ENCODE measurements at regions not wholly inside any gene's neighbourhood (a gene's known extent, or its start where the extent isn't known, plus 50 kb on each side); places are given as distances from the start of the nearest gene placed in this dataset.

- DNase-seq (ENCODE audit: low spot score) = no peak
These were observed 462.3 kb upstream of the JARID2 start for GRCh38 chr6:14783594-14783993.

GRCh38 chr6:14784596-14785492 is 461.0 kb upstream of the JARID2 start:
- no peak for DNase-seq (ENCODE audit: low spot score)

DNA sequence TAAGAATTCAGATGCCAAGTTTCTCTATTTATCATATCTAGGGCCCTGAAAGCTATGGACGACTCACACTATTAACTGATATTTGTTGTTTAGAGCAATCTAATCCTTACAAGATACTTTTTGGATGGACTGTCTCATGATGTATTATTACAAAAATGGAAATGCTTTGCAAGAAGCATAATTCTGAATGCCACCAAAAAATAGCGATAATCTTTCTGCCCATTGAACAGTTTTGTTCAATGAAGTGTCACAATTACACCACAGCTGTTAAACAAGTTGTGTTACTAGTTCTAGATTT is 460.4 kb upstream of the JARID2 start:
- DNase-seq (ENCODE audit: low spot score) = no peak

GRCh38 chr6:14786008-14786407 is 459.9 kb upstream of the JARID2 start:
- no peak for DNase-seq (ENCODE audit: low spot score)

- no peak for DNase-seq (ENCODE audit: low spot score)
These were observed 459.4 kb upstream of the JARID2 start for GRCh38 chr6:14786455-14786854.

DNA sequence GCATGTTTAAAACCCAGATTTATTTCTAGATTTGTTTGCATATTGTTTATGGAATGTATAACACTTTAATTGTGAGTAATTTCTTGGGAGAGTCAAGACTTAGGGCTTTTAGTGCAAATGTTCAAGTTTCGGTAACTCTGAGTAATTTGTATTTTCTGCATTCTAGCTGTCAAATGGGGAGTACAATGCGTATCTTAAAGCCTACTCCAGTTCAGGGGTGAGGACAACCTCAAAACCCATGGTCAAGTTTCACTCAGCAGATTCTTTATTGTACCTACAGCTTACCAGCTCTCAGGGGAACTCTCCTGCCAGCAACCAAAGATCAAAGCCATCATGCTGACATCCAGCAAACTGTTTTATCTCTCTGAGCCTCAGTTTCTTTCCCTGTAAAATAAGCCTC is 458.6 kb upstream of the JARID2 start:
- DNase-seq (ENCODE audit: low spot score) = no peak

- no peak for DNase-seq (ENCODE audit: low spot score)
These were observed 458.2 kb upstream of the JARID2 start for GRCh38 chr6:14787677-14788076.

DNA sequence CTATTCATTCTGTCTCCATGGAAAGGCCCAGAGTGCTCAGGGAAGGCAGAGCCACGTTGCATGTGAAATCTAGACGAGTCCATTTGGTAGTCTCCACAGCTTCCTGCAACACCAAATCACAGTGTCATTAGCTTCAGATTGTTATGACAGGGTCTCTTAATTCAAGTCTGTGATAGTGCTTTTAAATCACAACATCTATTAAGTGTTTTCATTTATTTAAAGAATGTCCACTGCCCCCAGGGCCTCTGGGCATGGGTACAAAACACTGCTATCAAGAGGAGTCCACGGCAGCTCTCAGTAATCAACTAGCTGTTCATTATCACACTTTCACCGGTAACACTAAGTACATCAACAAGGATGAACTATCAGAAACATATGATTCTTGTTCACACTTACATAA is 455.9 kb upstream of the JARID2 start:
- no peak for DNase-seq (ENCODE audit: low spot score)

- no peak for DNase-seq (ENCODE audit: low spot score)
These were observed 454.9 kb upstream of the JARID2 start for GRCh38 chr6:14790976-14791375.

- no peak for DNase-seq (ENCODE audit: low spot score)
These were observed 454.3 kb upstream of the JARID2 start for GRCh38 chr6:14791526-14791925.

GRCh38 chr6:14792118-14792955 is 453.5 kb upstream of the JARID2 start:
- DNase-seq (ENCODE audit: low spot score) = no peak

DNA sequence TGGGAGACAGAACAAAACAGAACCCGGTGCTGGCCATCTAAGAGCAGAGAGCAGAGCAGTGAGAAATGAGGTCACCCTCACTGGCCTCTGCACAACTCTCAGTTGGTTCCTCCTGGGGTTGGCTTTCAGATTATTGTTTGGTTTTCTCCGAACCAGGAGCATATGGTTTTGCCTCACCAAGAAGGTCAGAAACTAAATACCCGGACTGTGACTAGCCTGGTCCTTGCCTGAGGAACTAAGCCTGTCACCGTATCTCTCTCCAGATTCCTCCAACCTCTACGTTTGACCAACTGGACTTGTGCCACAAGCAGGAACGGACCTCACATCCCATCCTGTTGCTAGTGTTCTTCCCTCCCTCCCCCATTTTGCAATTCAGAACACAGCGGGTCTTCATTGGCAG is 450.4 kb upstream of the JARID2 start:
- DNase-seq (ENCODE audit: low spot score) = no peak

GRCh38 chr6:14796974-14797762 is 448.7 kb upstream of the JARID2 start:
- DNase-seq (ENCODE audit: low spot score) = no peak

- DNase-seq (ENCODE audit: low spot score) = no peak
These were observed 447.8 kb upstream of the JARID2 start for GRCh38 chr6:14797875-14798593.

DNA sequence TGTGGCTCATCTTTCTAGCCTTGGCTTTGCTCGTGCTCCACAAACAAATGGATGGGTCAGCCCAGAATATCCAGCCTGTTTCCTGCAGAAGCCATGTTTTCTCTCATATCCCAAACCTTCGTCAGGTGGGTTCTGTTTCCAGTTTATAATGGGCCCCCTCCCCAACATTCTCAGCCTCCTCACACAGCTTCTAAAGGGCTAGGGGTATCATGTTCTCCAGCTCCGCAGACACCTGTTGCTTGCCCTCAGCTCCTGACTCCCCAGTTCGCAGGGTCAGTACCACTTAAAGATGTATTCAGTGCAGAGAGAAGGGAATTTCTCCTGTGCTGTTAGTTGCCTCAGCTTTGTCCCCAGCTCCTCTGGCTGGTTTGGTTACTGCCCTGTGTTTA is 447.3 kb upstream of the JARID2 start:
- no peak for DNase-seq (ENCODE audit: low spot score)

DNA sequence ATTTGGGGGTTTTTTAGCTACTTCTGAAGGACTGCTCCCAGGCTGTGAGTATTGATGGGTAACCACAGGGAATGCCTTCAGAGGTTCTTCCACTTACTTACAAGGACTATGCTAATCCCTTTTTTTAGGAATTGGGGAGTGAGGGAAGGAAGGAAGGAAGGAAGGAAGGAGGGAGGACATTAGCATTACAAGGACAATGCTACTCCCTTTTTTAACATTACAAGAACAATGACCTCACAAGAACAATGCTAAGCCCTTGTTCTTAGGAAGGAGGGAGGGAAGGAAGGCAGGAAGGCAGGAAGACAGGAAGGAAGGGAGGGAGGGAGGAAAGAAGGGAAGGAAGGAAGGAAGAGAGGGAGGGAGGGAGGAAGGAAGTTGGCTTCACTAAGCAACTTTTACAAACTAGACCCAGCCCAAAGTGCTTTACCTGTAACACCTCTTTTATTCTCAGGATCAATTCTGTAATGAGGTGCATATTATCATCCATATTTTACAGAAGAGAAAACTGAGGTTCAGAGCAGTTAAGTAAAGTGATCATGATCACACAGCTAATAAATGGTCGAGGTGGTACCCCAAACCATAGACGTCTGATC is 446.8 kb upstream of the JARID2 start:
- DNase-seq (ENCODE audit: low spot score) = no peak

DNA sequence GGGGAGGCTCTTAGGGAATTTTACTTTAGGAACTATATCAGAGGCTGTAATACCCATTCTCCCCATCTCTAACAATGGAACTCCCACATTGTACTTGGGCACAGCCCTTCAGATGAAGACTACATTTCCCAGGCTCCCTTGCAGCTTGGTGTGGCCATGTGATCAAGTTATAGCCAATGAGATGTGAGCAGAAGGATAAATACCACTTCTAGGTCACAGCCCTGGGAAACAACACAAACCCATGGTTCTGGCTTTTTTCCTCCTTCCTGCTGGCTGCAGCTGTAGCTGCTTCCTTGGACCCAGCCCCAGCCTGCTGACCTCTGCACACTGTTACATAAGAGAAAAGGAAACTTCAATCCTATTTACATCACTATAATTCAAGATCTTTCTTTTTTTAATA is 445.9 kb upstream of the JARID2 start:
- peak; percentile 75 for DNase-seq (ENCODE audit: low spot score)

- no peak for DNase-seq (ENCODE audit: low spot score)
These were observed 443.2 kb upstream of the JARID2 start for GRCh38 chr6:14802514-14803160.

DNA sequence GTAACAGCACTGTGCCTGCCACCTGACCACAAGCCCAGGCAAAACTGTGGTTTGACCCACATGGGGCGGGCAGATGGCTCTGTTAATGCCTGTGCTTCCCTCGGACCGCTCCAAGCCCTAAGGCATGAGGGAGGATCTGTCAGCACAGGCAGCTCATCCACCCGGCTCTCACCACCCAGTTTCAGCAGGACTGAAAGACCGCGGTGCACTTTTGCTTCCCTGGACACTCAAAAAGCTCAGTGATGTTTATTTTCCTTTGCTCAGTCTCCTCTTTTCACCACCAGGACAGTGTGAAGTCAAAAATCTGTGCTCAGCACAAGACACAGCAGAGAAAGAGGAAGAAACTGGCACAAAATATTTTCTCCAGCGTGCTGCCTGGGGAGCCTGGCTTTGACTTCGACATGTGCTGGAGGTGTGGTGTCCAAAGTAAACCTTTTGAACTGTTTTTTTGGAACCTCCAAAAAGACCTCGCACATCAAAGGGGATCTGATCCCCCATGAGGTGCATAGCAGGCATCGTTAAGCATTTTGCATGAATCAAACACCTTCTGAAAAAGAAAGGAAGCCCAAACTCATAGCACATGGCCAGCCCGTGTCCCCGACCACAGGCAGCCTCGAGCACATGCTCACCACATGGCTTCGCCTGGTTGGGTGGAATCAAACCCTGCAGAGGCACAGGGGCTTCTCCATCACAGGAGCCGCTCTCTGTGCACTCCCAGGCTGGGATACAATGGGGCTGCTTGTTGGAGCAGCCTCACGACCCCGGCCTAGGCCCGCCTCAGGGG is 441.7 kb upstream of the JARID2 start:
- DNase-seq (ENCODE audit: low spot score) = no peak

- peak; percentile 57 for DNase-seq (ENCODE audit: low spot score)
These were observed 441.1 kb upstream of the JARID2 start for GRCh38 chr6:14804785-14805210.
